Activated T-cell treated with anti-CD3 and anti-CD28 coated beads for 24 hours (primary cell): ENCODE measurements at regions not wholly inside any gene's neighbourhood (a gene's known extent, or its start where the extent isn't known, plus 50 kb on each side); places are given as distances from the start of the nearest gene placed in this dataset.
"Not testable (repeated sequence)": the region's sequence is repeated elsewhere in the genome, so short reads cannot be mapped to it uniquely, and the experiment has no call there.

Experiments used
- DNase-seq: peaks from one replicate; pipeline ENCODE4 v3.0.0-alpha.2; 2020; ENCODE audit warnings: low read depth

GRCh38 chr11:11010624-11011127, 152.8 kb upstream of the ZBED5 start:
- DNase-seq: no peak

- DNase-seq: no peak
These were observed 151.3 kb upstream of the ZBED5 start for GRCh38 chr11:11009179-11009578.

- DNase-seq: no peak
These were observed 146.2 kb upstream of the ZBED5 start for GRCh38 chr11:11004069-11004468.

GRCh38 chr11:11003226-11003625, 145.4 kb upstream of the ZBED5 start:
- no peak for DNase-seq

DNA sequence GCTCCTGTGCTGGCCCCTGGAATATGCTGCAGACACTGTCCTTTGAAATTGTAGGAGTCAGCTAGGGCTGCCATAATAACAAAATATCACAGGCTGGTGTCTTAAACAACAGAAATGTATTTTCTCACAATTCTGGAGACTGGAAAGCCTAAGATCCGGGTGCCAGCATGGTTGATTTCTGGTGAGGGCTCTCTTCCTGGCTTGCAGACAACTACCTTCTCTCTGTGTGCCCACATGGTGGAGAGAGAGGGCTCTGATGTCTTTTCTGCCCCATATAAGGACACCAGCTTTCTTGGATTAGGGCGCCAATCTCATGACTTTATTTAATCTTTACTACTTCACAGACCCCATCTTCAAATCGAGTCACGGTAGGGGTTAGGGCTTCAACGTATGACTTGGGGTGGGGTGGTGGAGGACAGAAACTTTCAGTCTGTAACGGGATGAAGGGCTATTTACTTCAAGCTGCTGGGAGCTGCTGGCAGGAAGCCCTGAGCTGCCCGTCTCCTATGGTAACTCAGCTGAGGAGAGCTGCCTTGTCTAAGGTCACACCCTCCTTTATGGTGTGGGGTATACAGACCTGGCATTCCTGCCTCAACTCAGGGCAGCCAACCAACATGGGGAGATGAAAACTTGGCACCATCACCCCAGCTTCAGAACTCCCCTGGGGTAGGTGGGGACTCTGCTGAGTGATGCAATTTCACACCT, 142.9 kb upstream of the ZBED5 start:
- DNase-seq: no peak

DNA sequence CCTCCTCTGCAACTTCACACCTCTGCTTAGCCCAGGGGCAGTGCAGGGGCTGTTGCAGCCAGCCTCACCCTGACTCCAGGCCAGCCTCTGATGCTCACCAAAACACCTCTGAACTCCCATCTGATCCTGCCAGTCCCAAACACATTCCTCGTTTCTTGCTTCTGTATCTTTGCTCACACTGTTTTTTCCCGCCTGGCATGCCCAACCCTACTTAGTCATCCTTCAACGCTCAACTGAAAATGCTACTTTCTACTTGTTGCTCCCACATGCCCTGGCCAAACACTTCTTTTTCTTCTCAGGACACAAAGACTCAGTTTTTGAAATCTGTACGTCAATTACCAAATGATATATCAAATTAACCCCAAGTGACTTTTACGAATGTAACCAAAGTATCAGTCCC, 140.8 kb upstream of the ZBED5 start:
- no peak for DNase-seq

GRCh38 chr11:10996678-10997077, 138.8 kb upstream of the ZBED5 start:
- DNase-seq: no peak

DNA sequence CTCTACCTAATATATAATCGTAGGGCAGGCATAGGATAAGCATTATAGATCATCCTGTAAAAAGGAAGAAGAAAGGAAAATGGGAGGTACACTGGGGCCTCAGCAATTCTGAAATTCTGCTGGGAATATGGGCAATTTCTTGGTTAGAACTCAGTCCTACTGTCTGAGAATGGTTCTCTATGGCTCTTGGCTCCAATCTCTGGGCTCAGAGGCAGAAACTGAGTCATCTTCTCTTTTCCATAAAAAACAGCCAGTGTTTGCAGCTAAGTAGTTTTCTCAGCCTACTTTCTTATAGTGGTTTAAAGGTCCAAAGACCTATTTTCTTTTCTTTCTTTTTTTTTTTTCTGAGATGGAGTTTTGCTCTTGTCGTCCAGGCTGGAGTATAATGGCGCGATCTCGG, 135.8 kb upstream of the ZBED5 start:
- DNase-seq: no peak

GRCh38 chr11:10993186-10993585, 135.3 kb upstream of the ZBED5 start:
- DNase-seq: no peak

GRCh38 chr11:10991393-10991792, 133.5 kb upstream of the ZBED5 start:
- DNase-seq: no peak

DNA sequence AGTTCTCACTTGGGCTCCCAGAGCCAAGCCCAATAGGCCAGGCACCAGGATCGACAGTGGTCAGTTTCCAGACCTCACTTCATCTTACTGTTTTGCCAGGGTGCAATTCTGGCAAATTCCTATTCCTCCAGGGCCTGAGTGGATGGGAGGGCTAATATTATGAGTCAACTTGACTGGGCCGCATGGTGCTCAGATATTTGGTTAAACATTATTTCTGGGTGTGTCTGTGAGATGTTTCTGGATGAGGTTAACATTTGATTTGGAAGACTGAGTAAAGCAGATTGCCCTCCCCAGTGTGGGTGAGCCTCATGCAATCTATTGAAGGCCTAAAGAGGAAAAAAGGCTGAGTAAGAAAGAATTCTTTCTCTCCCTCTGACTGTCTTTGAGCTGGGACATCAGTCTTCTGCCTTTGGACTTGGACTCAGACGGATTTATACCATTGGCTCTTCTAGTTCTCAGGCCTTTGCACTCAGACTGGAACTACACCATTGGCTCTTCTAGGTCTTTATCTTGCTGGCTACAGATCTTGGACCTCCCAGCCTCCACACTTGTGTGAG, 132.9 kb upstream of the ZBED5 start:
- DNase-seq: no peak

GRCh38 chr11:10990160-10990559, 132.3 kb upstream of the ZBED5 start:
- no peak for DNase-seq

- DNase-seq: no peak
These were observed 128.2 kb upstream of the ZBED5 start for GRCh38 chr11:10986006-10986405.

- no peak for DNase-seq
These were observed 126.9 kb upstream of the ZBED5 start for GRCh38 chr11:10984742-10985141.

DNA sequence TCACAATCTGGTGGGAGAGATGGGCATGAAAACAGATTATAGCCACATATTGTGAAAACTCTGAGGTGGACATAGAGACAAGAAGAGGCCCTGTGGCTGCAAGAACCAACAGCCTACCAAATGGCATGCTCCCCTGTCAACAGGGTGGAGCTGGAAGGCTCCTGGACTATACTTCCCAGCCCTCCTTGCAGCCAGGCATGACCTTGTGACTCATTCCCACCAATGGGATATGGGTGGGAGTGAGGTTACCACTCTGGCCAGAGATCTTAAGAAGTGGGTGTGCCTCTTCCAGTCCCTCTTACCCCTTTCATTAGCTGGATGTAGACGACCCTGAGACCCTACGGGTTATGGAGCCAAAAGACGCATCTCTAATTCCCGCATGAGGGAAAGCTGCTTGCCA, 126.4 kb upstream of the ZBED5 start:
- no peak for DNase-seq

DNA sequence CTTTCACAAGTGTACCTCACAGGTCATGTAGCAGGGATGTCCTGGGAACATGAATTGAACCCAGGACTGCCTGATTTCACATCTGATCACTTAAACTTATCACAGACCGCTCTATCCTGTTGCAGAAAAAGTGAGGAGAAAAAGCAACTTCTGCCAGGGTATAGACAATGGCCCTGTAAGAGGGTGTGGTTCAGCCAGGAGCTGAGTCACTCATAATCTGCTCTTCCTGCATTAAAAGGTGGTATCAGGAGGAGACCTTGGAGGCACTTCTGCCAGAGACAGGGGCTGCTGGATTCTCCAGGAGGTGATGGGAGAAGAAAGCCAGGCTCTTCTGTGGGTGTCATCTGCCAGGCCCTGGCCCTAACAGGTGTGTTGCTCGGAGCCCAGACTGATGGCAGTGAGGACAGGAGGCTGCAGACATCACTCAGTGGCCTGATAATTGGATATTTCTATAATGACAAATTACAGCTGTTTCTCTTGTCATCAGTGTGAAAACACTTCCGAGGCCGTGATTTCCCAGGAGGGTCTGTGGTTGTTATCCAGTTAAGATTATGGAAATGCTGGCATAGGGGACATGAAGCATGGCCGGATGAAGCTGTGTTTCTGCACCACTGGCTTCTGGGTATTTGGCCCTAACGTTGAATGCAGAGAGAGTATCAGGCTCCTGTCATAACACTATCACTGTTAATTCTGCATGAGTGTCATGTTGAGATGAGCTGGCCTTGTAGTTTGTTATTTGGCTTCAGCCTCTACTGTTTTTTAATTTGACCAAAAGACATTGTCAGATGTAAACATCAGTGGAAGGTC, 125.1 kb upstream of the ZBED5 start:
- no peak for DNase-seq

- DNase-seq: no peak
These were observed 121.7 kb upstream of the ZBED5 start for GRCh38 chr11:10979529-10979928.

- DNase-seq: no peak
These were observed 120.3 kb upstream of the ZBED5 start for GRCh38 chr11:10978198-10978597.

DNA sequence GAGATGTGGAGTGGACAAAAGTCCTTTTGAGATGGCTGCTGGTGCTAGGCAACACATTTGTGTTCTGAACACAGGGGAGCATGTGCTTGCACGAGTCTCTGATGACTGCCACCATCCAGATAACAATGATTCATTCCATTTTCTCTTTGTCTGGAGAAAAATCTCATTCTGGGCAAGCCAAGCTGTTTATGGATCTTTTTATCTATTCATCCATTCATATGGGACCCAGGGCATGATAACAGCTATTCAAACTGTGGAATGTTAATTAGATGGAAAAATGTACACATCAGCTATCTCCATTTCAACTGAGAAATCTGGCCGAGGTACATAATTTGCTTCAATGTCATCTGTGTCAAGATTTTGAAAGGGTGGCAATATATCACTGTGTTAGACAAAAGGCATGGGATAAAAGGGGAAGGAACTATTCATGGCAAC, 117.5 kb upstream of the ZBED5 start:
- DNase-seq: no peak

GRCh38 chr11:10973416-10973815, 115.6 kb upstream of the ZBED5 start:
- no peak for DNase-seq

DNA sequence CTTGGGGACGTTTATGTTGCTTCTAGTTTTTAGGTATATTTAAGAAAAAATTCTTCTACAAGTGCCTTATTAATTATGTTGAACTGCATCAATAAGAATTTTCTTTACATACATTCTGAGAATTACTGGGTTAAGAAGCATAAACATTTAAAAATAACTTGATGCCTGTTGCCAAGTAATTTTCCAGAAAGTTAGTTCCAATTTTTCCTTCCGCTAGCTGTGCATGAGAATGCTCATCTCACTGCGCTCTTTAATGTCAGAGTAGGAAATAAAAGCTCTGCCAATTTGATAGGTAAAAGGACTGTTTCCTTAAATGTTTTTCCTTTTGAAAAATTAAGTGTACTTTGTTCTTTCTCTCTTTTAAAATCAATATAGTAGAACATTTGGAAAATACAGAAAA, 113.1 kb upstream of the ZBED5 start:
- DNase-seq: no peak

DNA sequence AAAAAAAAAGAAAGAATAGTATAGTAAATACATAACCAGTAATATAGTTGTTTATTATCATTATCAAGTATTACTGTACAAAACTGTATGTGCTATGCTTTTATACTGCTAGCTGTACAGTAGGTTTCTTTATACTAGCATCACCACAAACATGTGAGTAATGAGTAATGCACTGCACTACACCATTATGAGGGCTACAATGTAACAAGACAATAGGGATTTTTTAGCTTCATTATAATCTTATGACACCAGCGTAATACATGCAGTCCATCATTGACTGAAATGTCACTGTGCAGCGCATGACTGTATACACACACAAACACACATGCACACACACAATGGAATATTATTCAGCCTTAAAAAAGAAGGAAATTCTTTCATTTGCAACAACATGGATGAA, 111.5 kb upstream of the ZBED5 start:
- DNase-seq: no peak

GRCh38 chr11:10956884-10957283, 99.0 kb upstream of the ZBED5 start:
- DNase-seq: not testable (repeated sequence)
